Nucleus accumbens (tissue), 56 donors: ENCODE measurements at regions not wholly inside any gene's neighbourhood (a gene's known extent, or its start where the extent isn't known, plus 50 kb on each side); places are given as distances from the start of the nearest gene placed in this dataset.

Source experiments
- DNase-seq, 56 donors: peaks; one replicate each; lab custom pipeline; 2025; lab: John Stamatoyannopoulos, UW

DNA sequence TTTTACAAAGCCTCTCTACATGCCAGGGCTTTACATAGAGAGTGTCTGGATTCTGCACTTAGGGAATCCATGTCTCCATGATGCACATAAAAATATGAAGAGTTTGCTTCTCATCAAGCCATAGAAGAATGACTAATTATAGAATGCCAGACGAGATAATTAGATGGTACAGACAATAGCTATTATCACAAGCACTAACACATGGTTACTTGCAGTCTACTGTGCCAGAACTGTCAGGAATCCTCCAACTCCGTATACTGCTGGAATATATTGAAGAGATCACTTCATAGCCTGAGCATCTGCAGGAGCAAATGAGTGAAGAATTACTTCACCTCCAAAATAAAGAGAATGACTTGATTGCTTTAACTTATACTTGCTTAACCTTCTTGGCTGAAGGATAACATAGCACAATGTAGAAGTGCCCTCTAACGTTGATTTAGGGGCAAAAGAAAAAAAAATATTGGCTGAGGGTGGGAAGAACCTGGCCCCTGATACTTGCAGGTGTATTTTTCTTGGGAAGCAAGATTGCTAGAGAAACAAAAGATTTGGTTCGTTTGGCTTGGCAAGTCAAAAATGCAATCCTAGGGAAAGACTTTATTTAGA, 272.8 kb upstream of the FAR2 start:
- no peak for DNase-seq

DNA sequence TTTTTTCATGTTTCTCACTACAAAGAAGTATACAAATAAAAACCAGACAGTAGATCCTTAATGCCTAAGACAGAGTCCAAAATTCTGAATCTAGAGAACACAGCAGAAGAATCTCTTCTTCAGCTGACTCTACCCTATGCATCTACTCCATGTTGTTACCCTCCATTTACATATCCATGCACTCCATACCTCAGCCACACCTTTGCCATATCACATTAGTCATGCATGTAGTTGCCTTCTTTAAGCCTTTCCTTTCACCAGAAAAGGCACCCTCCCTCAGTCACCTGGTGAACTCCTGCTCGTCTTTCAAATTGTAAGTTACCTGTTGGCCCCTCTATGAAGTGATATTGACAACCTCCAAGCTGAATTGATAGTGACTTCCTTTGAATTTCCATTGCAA, 271.2 kb upstream of the FAR2 start:
- no peak for DNase-seq

DNA sequence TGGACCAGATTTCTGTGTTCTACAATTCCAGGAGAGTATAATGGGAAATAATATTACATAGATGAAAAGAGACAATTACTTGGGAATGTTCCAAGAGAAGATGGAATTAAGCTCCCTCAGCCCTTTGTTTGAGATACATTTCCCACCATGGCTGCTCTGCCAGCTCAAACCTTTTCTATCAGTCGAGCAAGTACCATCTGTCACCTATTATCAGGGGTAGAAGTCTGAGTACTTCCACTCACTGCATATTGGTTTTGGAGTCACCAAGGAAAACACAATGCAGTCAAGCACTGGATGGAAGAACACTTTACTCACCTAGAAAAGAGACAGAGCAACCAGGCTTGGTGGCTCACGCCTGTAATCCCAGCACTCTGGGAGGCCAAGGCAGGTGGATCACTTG, 270.4 kb upstream of the FAR2 start:
- DNase-seq: no peak

- DNase-seq: no peak
These were observed 269.7 kb upstream of the FAR2 start for GRCh38 chr12:28879379-28879778.

- no peak for DNase-seq
These were observed 266.6 kb upstream of the FAR2 start for GRCh38 chr12:28882444-28882843.

DNA sequence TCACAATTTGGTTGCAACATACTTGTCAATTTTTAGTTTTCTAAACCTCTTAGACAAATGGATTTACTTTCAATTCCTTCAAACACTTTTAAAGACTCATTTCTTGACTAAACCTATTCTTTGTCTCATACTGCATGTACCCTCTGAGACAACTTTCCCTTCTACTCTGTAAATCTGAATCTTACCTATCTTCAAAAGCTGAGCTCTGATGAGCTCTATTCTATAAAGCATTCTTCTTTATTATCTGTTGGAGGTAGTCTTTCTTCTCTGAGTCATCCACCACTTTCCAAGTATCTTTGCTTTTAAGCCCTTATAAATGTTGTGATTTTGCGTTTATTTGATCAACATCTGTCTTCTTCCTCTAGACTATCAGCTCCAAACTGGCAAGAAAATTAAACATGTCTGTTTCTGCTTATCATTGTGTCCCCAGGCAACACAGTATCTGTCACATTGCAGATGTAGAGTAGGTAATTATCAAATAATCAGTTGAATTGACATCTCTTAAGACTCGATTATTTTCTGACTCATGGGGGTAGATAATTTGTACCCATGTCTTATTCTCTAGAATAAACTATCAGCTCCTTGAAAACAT, 265.6 kb upstream of the FAR2 start:
- DNase-seq: no peak

DNA sequence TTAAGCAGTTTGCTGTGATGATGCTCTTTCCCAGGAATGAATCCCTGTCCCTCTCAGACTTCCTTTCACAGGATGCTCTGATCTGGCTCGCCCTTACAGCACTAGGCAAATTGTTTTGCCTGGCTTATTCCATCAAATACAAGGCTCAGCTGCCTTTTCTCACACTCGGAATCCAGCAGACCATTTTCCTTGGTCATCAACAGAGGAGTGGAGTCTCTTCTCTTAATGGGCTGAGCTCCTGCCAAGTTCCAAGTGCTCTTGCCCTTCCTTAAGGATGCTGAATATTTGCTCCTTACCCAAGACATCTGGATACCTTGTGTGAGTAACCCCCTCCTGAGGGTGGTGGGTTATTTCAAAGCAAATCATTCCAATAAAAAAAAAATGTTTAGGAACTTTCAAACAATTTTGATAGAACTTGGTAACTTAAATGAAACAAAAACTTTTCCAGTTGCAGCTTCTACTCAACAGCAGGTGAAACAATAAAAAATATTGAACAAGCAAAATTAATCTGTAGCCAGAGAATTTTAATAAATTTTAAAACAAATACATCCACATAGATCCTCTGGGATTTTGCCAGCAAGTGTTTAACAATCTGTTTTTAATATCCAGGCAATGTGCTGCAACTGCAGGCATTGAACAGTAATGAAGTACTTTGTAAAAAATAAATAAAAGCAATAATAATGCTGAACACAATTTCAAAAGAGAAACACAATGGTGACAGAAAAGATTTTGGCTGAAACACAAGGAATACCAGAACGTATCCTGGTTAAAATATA, 264.0 kb upstream of the FAR2 start:
- no peak for DNase-seq

DNA sequence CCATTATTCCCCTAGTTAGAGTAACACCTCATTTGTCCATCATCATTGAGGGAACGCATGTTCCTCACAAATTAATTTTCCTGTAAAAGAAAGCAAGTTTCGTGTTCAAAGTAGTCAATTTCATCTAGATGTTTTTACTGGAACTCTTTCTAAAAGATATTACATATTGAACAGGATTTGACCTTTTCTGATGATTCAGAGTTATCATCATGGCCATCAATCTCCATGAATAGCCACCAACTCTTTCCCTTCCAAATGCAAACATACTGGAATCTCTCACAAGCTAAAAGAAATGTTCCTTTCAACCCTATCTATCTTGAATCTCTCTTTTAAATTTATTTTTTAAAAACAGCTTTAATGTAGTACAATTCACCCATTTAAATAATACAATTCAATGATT, 263.1 kb upstream of the FAR2 start:
- DNase-seq: no peak

- DNase-seq: no peak
These were observed 261.6 kb upstream of the FAR2 start for GRCh38 chr12:28887461-28887990.

- no peak for DNase-seq
These were observed 258.4 kb upstream of the FAR2 start for GRCh38 chr12:28890664-28891063.

DNA sequence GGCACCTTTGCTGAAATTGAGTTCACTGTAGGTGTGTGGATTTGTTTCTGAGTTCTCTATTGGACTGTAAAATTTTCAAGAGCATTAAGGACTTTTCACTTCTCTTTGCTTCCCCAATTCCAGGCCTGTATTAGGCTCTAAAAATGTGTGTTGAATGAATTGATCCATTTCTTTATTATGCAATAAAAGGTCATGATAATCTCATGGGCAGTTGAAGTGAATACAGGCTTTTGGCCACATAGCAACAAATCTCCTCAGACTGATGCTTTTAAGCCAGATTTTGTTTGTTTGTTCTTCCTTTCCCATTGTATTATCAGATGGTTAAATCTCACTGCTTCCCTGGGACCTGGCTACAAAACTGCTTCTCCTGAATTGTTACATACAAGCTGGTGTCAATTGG, 258.0 kb upstream of the FAR2 start:
- no peak for DNase-seq

GRCh38 chr12:28893365-28893764, 255.7 kb upstream of the FAR2 start:
- DNase-seq: no peak

DNA sequence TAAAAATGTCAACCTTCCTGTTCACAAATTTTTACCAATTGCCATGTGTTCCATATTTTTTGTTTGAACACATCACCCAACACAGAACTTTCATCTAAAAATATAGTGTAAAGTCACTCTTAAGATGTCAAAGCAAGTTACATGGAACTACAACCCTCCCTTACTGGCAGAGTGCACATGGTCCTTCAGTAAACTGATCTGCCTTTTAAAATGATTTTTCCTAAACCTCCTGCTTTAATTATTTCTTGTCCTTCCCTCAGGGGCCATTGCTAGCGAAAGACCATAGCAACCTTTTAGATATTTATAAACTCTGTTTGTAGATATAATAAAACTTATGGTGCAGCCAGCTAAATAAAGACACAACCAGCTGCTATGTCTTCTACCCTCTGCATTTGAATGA, 255.2 kb upstream of the FAR2 start:
- DNase-seq: no peak

DNA sequence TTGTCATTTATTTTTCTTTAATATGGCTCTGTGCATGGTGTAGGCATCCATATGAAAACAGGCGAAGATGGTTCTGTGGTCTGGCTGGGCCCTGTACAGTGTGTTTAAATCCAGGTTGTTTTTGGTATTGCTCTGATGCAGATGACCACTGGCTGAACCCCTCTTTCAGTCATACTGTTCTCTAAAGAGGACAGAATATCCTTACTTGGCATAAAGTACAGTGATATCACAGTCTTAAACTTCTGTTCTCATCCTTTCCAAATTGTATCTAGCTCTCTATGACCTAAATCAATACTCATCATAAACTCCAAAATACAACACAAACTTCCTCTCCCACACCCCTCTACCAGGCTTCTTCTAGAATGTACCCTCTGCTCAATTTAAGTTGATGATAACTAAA, 252.7 kb upstream of the FAR2 start:
- DNase-seq: no peak

GRCh38 chr12:28898038-28898437, 251.0 kb upstream of the FAR2 start:
- DNase-seq: no peak

DNA sequence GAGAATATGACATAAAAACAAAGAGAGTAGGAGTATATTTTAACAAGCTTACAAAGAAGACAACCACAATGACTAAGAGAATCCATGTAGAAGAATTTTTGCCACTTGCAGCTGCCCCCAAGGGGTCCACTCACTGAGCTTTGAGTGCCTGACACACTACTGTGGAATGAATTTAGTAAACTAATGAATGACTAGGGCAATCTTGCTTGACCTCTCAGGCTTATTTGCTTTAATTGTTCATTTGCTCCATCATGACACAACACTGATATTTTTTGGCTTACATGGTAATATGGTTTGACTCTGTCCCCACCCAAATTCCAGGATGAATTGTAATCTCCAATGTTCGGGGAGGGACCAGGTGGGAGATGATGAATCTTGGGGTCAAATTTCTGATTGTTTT, 249.1 kb upstream of the FAR2 start:
- DNase-seq: no peak

- no peak for DNase-seq
These were observed 243.7 kb upstream of the FAR2 start for GRCh38 chr12:28905220-28905955.

DNA sequence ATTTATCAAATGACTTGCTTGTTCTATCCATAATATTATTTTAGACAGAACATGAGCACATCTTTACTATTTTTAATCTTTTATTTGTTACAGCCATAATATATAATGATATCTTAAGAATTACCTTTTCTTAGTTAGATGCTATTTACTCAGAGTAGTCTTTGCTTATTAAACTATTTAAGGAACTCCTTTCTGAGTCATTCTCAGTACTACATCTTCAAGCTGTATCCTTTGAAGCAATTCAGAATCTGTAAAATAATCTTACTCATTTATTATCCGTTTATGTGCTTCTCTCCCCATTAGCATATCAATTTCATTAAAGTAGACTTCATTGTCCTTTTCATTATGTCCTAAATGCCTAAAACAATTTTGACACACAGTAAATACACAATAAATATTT, 240.4 kb upstream of the FAR2 start:
- no peak for DNase-seq

GRCh38 chr12:28909291-28909690, 239.8 kb upstream of the FAR2 start:
- DNase-seq: no peak

- no peak for DNase-seq
These were observed 223.2 kb upstream of the FAR2 start for GRCh38 chr12:28925719-28926376.

GRCh38 chr12:28930704-28931103, 218.4 kb upstream of the FAR2 start:
- no peak for DNase-seq
